ENCODE measurements at regions not wholly inside any gene's neighbourhood (a gene's known extent, or its start where the extent isn't known, plus 50 kb on each side); places are given as distances from the start of the nearest gene placed in this dataset.

DNA sequence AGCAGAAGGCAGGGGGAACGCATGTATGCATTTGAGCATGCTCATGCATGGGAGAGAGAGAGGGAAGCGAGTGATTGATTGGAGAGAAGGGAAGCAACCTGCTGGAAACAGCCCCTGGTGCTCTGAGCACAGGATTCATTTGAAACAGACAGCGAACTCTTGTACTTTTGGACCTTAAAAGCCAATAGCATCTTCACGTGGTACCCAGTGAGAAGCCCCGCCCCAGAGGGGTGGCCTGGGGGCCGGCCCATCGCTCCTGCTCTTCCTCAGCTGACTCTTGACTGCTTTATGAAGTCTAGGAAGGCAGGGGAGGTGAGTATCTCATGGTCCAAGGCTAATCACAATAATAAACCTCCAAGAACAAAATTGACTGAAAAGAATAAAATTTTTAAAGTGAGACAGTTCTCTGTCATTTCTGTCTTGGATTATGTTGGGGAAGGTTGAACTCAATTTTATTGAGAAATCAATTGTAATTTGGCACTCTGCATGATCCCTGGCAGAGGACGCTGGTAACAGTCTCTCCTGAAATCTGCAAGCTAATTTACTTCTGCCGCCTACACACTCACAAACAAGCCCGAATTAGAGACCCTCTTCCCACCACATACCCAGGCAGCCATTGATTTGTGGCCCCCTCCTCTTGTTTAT is 168.2 kb upstream of the PPARGC1A start:
- intact Hi-C loops (cut with DNase I): no loop called here
- DNase-seq (no peak), ATAC-seq (no peak)

DNA sequence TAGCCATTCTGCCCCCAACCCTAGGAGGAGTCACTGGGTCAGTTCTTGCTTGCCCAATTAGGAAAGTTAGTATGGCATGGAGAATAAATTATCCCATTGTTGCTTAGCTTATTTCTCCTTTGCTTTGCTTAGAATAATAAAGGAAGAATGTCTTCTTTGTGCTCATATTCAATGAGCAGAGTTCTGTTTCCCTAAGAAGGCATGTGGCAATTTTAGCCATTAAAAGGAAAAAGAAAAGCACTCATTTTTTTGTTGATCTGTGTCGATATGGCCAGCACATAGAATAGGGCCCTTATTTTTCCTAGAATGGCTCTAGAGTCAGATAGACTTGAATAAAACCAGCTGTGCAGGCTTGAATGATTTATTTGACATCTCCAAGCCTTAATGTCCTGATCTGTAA is 166.4 kb upstream of the PPARGC1A start:
- DNase-seq: no peak
- no peak for ATAC-seq
- intact Hi-C loops (cut with DNase I): no loop called here

DNA sequence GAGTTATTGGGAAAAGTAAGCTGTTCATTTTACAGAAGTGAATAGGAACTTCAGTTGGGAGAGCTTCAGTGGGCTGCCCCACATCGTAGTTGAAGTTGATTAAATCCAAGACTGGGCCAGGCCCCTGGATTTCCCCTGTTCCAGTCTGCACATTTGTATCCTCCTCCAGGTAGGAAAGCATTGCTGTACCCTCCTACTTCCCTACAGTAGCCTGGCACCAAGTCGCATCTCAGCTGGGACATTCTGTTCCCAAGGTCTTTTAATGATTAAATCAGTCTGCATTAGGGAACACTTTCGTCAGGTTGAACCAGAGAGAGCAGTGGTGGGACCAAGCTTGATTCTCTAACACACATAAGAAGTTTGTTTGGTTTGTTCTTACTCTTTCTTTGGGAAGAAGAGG is 165.8 kb upstream of the PPARGC1A start:
- ATAC-seq (no peak), DNase-seq (no peak)
- intact Hi-C loops (cut with DNase I): no loop called here

DNA sequence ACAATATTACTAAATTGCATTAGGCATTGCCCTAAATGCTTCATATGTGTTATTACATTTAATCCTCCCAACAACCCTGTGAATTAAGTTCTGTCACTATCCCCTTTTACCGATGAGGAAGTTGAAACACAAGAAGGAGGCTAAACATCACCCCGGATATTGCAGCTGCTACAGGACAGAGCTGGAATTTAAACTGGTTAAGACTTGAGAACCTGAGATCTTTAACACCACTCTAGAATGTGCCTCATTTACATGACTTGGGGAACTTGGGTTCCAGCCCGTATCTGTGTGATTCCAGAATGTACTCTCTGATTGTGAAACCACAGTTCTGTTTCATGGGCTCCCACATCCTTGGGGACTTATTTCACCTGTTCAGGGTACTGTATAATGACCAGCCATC is 165.1 kb upstream of the PPARGC1A start:
- no peak for ATAC-seq
- DNase-seq: no peak
- intact Hi-C loops (cut with DNase I): no loop called here

DNA sequence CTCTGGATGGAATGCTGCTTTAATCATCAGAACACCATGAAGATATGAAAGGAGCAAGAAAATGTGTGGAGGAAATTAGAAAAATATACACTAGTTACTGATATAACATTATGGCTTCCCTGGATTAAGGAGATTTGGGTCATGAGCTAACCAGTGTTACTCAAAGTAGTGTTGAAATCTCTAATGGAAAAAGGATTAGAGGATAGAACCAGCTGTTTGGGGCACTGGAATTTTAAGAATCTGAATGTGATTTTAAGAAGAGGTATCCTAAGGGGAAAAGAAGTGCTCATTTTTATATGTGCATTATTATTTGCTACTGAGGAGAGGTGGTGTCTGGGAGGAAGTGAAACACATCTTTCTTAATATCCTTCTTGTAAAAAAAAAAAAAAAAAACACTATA is 164.1 kb upstream of the PPARGC1A start:
- no peak for ATAC-seq
- no peak for DNase-seq
- intact Hi-C loops (cut with DNase I): no loop called here

DNA sequence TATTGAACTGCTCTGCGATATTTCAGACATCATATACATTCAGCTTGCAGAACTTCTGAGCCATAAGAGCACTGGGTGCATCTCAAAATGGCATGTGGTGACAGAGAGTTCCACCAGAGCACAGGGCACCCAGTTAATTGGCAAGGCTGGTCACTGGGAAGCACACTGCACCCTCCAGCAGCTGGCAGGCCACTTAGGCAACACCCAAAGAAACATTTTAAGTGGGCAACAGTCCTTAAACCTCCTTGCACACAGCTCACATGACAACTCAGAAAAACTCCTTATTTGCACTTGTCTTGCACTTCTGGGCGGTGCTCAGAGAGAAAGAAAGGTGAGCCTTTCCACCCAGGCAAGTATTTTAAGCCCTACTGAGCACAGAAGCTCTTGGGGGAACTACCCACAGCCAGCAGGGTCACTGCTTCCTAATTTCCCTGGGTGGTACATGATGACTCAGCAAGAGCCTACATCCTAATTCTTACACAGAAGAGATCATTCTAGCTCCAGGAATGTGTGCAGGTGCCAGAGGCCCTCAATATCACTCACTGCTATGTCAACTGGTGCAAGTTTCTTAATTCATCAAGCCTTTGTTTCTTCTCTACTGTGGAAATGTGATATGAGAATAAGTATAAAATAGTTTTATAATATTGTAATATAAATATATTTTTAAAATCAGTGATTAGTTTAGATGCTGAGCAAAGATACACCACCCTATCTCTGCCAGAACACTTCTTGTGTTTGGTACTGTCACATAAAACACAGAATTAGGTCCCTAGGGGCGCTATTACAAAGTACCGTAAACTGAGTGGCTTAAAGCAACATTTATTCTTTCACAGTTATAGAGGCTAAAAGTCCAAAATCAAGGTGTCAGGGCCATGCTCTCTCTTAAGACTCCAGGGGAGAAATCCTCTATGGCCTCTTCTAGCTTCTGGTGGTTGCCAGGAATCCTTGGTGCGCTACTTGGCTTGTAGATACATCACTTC is 155.1 kb upstream of the PPARGC1A start:
- intact Hi-C loops (cut with DNase I): no loop called here
- ATAC-seq (no peak), DNase-seq (no peak)

DNA sequence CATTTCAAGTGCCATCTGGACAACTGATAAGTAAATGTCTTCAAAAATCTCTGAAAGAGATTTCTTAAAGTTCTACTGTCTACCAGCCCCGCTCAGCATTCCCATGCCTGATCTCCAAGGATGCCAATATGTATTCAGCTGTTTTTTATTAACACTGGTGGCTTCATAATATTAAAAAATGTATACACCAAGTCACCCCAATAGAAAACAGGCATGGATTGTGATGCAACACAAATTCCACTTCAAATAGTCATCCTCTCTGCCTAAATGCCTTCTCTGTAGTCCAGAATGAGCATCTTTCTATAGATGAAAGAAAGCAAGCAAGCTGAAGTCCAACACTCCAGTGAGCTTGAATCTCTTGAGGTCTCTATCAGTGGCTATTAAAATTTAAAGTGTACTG is 152.2 kb upstream of the PPARGC1A start:
- DNase-seq: no peak
- ATAC-seq: no peak
- intact Hi-C loops (cut with DNase I): no loop called here

DNA sequence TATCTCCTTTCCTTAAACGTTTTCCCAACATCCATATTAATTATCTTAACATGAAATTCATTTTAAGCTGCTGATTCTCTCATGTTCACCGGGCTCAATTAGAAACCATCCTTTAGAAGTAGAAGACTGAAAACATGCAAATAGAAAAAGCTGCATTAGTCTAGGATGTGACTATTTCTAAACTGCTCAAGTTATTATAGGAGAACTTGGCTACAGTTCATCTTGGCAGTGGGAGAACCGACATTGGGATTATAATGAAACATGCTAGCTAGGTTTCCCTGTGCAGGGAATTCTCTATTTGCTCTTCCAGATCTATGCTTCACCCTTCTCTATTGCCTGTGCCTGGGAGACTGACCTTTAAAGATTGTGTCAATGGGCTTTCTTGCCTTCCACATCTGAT is 151.0 kb upstream of the PPARGC1A start:
- ATAC-seq (no peak), DNase-seq (no peak)
- intact Hi-C loops (cut with DNase I): no loop called here

DNA sequence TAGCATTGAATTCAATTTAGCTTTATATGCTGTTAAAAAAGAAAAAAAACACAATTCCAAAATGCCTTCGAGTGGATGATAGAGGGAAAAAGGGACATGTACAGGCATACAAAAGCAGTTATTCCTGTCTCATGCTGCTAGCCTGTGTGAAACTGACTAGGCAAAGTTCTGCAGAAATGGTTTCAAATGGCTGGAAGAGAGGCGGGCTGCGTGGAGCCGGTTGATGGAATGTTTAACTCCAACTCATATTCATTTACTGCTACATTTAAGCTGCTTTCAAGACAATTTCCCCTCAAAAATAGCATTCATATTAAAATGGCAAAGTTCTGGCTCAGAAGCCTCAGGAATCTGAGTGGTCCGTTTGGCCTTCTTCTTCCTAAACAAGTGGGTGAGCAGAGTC is 143.8 kb upstream of the PPARGC1A start:
- ATAC-seq (no peak), DNase-seq (no peak)
- intact Hi-C loops (cut with DNase I): no loop called here

DNA sequence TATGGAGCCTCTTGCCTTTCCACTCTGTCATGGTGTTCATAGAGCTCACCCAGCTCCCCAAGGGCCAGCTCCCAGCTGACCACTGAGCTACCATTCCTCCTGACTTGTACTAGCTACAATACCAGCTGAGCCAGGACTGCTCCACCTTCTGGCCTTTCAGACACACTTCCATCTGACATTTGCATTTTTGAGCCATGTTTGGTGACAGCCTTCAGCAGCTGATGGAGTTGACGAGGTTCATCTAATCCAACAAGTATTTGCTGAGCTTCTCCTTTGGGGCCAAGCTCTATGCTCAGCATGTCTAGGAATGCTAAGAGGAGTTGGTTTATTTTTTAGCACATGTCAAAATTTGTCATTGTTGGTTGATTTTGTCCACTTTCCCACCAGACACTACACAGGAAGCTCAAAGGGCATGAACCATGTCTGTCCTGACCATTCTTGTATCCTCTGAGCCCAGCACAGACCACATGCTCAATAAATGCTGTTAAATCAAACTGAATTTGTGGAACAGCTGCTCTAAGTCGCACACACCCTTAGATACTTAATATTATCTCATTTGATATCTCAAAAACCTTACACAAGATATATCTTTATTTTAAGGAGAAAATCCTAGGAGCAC is 142.6 kb upstream of the PPARGC1A start:
- ATAC-seq (peak; percentile 41 to 54), DNase-seq (no peak)
- intact Hi-C loops (cut with DNase I): no loop called here

DNA sequence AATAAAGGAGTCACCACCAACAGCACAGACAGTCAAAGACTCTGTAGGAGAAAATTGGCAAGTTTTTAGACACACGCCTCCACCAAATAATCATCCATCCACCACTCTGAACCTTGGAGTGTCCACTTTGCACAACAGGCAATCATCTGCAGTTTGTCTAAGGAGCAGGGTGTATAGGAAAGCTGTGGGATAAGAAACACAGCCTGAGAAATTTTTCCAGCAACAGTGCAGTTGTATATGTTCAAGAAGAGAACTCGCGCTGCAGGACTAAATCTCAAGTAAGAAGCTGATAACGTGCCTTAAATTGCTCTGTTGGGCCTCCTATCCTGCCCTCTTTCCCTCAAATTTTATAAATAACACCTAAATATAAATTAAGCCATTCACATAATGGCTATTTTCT is 136.7 kb upstream of the PPARGC1A start:
- DNase-seq (no peak), ATAC-seq (no peak)
- intact Hi-C loops (cut with DNase I): no loop called here

DNA sequence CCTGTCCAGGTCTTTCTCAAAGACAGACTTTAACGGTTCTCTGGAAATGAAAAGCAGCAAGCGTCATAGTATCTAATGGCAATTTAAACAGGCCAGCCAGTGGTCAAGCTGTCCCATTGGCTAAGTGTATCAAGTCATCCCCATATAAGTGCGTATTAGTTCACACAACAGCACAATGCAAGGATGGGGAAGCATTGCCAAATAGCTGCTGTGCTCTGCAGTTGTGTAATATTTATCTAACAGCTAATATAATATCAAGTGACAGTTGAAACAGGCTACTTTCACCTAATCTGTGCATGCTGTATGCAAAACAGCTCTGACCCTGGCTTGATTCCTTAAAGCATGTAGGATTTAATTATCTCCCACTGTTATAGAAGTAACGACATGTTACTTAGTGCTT is 134.8 kb upstream of the PPARGC1A start:
- intact Hi-C loops (cut with DNase I): no loop called here
- ATAC-seq (no peak), DNase-seq (no peak)

DNA sequence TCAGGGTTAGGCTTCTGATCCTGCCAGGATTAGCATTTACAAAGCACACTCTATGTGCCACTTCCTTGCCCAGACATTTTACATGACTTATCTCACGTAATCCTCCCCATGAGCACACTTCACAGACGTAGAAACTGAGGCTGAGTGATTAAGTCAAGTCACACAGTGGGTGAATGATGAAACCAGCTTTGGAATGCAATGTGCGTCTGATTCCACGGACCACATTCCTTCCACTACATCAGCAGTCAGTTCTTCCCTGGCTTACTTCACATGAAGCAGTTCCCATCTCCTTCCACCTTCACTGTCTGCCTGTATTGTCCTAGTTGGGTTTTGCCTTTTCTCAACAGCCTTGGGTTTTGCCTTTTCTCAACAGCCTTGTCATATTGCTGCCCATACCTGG is 134.3 kb upstream of the PPARGC1A start:
- intact Hi-C loops (cut with DNase I): no loop called here
- ATAC-seq (no peak), DNase-seq (no peak)

DNA sequence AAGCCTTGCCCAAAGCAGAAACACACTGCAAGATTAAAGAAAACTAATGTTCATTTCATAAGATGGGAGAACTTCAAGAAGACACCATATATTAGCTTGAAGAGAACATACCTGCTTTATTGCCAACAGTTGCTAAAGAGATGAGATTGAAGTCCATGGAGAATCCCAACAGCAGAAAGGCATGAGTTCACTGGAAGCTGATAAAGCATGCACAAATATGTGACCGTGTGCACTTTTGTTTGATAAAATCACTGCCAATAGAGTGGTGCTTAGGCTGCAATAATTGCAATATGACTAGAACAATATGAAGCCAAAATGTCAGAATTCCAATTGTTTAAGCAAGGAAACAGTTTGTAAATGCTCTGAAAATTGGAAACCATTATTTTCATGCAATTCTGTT is 125.9 kb upstream of the PPARGC1A start:
- DNase-seq (no peak), ATAC-seq (no peak)
- intact Hi-C loops (cut with DNase I): no loop called here

DNA sequence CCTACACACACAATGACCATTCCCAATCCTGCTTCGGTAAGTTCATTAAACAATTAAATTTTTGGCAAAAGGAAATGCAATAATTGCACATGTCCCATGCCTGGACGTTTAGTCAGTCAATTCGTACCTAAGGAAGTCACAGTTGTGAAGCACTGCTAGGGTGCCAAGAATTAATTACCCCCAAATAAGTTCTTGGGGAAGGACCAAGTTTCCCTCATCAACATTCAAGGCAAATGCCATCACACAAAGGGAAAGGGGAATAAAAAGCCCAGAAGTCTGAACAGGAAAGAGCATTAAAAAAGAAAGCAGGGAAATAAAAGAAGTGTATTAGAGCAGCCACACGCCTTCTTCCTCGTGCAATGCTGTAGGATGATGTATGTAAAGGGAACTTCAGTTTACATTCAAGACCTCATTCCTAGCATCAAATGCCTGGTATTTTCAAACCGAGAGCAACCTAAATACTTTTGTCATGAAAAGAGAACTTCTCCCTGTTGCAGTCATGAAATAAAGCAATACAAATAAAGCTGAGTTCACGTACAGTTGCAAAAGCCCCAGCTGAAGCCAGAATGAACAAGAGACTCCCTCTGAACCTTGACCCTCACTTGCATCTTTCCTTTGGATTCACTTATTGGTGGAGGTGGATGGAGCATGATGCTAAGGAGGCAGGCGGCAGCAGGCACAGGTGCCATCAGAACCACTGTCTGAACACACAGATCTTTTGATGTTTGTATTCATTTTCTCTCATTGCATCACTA is 124.0 kb upstream of the PPARGC1A start:
- intact Hi-C loops (cut with DNase I): no loop called here
- no peak for ATAC-seq
- DNase-seq: no peak

DNA sequence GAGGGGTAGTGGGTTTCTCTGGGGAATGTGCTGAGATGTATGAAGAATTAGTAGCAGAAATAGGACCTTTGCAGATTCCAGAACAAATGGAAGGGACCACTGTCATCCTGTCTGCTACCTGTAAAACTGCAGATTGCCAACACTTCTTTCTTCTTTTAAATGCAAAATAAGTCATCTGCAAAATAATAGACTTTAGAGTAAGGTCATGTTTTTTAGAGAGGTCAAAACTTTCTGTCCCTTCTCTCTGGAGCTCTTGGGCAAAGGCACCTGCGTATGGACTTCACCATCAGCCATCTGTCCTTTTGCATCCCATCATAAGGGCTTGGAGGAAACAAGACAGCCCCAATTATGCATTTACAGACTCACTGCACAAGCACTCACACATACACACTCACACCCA is 121.1 kb upstream of the PPARGC1A start:
- DNase-seq: no peak
- intact Hi-C loops (cut with DNase I): no loop called here
- no peak for ATAC-seq

DNA sequence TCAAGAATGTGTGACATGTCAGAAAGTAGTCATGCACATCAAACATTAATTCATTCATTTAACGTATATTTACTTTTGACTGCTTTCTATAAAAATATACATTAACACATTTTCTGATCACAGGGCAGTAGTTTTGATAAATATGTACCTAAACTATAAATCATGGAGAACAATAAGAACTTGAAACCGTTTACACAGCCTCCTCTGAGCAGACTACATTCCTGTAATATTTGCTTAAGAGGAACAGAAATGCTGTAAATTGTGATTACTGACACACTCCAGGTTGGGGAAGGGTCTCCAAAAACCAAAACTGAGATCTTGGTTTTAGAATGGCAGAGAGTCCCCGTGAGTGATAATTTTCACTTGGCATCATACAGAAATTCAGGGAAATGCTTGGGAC is 120.7 kb upstream of the PPARGC1A start:
- DNase-seq (no peak), ATAC-seq (no peak)
- intact Hi-C loops (cut with DNase I): no loop called here

DNA sequence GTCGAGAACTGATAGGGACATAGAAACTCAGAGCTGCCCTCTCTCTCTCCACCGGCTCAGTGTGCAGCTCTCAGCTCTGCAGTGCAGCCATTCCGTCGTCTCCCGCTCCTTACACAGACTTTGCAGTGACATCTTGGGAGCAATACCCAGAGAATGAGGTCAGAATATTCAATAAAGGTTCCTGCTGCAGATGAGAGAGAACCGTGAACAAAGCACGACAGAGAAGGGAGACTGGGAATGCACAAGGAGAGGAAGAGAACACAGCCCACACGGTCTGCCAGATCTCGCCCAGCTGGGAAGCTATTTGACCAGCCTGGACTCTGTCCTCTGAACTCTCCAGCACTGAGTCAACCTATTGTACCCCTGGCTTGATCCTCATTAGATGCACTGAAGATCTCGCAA is 118.0 kb upstream of the PPARGC1A start:
- DNase-seq (no peak), ATAC-seq (peak; percentile 42 to 47)
- intact Hi-C loops (cut with DNase I): no loop called here

DNA sequence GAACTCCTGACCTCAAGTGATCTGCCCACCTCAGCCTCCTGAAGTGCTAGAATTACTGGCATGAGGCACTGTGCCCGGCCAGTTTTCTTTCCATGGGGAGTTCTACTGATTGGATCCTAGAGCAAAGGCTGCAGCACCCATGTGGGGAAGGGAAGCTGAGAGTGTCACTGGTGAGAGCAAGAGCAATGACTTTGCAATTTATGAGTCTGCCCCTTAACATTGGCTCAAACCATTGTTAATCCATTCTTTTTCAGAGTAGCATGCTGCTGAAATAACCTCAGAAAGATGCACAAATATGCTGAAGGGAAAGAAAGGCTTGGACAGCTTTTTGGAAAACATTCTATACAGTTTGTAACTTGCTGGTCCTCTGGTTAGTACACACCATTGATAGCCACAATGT is 116.4 kb upstream of the PPARGC1A start:
- intact Hi-C loops (cut with DNase I): no loop called here
- ATAC-seq (no peak), DNase-seq (no peak)

DNA sequence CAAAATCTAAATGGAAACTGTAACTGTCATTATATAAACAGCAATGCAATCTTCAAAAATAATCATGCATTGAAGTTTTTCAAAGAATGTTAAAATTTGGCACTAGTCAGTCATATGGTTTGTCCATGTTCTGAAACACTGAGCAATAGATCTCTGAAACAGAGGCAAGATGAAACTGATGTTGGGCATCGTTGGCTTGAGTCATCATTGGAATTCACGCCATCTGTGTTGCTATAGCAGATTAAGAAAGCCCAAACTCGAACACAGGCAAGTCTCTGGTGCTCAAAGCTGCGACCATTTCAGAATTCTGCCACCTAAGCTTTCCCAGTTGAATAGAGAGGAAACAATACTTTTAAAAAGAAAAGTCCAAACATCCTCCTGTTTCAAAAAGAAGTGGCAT is 114.1 kb upstream of the PPARGC1A start:
- no peak for DNase-seq

More for the DNA sequence above, 114.1 kb upstream of the PPARGC1A start:
- intact Hi-C loops (cut with DNase I): no loop called here
- ATAC-seq: no peak
